CMK (cell line): ENCODE measurements at regions not wholly inside any gene's neighbourhood (a gene's known extent, or its start where the extent isn't known, plus 50 kb on each side); places are given as distances from the start of the nearest gene placed in this dataset.
"Not testable (repeated sequence)": the region's sequence is repeated elsewhere in the genome, so short reads cannot be mapped to it uniquely, and the experiment has no call there.

Experiments
- DNase-seq: peaks from one replicate; pipeline ENCODE4 v3.0.0-alpha.2; 2010; ENCODE audit warnings: low read depth

GRCh38 chr21:28588997-28589396, 403.7 kb downstream of the LTN1 start:
- DNase-seq, result no peak

- DNase-seq, result no peak
These were observed 404.9 kb downstream of the LTN1 start for GRCh38 chr21:28587748-28588147.

- no peak for DNase-seq
These were observed 410.7 kb downstream of the LTN1 start for GRCh38 chr21:28581976-28582375.

- not testable (repeated sequence) for DNase-seq
These were observed 411.4 kb downstream of the LTN1 start for GRCh38 chr21:28581311-28581731.

GRCh38 chr21:28580585-28580984, 412.1 kb downstream of the LTN1 start:
- no peak for DNase-seq

- no peak for DNase-seq
These were observed 412.6 kb downstream of the LTN1 start for GRCh38 chr21:28579986-28580550.

GRCh38 chr21:28568692-28569091, 424.0 kb downstream of the LTN1 start:
- no peak for DNase-seq

GRCh38 chr21:28563933-28564332, 428.7 kb downstream of the LTN1 start:
- DNase-seq, result not testable (repeated sequence)

- no peak for DNase-seq
These were observed 430.9 kb downstream of the LTN1 start for GRCh38 chr21:28561772-28562171.

- peak; percentile 68 for DNase-seq
These were observed 437.8 kb downstream of the LTN1 start for GRCh38 chr21:28554660-28555475.

GRCh38 chr21:28550057-28550825, 442.4 kb downstream of the LTN1 start:
- no peak for DNase-seq

GRCh38 chr21:28548291-28548690, 444.4 kb downstream of the LTN1 start:
- no peak for DNase-seq

GRCh38 chr21:28547766-28548165, 444.9 kb downstream of the LTN1 start:
- DNase-seq, result no peak

GRCh38 chr21:28543975-28544374, 448.7 kb downstream of the LTN1 start:
- DNase-seq, result no peak

- no peak for DNase-seq
These were observed 451.1 kb downstream of the LTN1 start for GRCh38 chr21:28541371-28542112.

- DNase-seq, result no peak
These were observed 452.2 kb downstream of the LTN1 start for GRCh38 chr21:28540514-28540913.

GRCh38 chr21:28539623-28539988, 453.1 kb downstream of the LTN1 start:
- DNase-seq, result no peak

GRCh38 chr21:28538987-28539622, 453.6 kb downstream of the LTN1 start:
- DNase-seq, result no peak

GRCh38 chr21:28537371-28538079, 455.2 kb downstream of the LTN1 start:
- no peak for DNase-seq

- DNase-seq, result no peak
These were observed 460.2 kb downstream of the LTN1 start for GRCh38 chr21:28532446-28532845.

- DNase-seq, result no peak
These were observed 469.3 kb downstream of the LTN1 start for GRCh38 chr21:28523367-28523766.
